ENCODE measurements at regions not wholly inside any gene's neighbourhood (a gene's known extent, or its start where the extent isn't known, plus 50 kb on each side); places are given as distances from the start of the nearest gene placed in this dataset.

DNA sequence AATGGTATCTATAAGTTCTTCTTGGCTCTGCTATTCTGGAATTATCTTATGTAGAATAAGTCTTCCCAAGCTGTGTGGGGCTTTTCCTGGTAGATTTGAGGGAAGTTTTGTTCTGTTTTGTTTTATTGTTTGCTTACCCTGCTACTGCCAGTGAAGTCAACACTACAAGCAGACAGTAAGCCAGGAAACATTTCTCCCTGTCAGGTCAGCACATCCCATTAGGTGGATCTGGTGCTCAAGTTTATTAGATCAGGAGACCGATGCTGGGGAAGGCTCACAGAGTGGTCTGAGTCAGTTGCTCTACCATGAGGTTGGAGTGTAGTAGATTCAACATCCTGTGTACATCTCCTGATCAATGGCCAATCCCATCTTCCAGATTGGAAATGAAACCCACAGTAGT lies 79.1 kb downstream of the ADRB2 start:
- TF ChIP-seq CTCF (conservative IDR thresholded peaks at IDR 0.05; ENCODE audit: low read depth, low read length) (no peak), EZH2 (IDR thresholded peaks at IDR 0.05; ENCODE audit: borderline replicate concordance, low read depth, low read length, poor library complexity, severe bottlenecking) (no peak)

Data from A673 (cell line).